ENCODE measurements at regions not wholly inside any gene's neighbourhood (a gene's known extent, or its start where the extent isn't known, plus 50 kb on each side); places are given as distances from the start of the nearest gene placed in this dataset.
"Not testable (repeated sequence)": the region's sequence is repeated elsewhere in the genome, so short reads cannot be mapped to it uniquely, and the experiment has no call there.

DNA sequence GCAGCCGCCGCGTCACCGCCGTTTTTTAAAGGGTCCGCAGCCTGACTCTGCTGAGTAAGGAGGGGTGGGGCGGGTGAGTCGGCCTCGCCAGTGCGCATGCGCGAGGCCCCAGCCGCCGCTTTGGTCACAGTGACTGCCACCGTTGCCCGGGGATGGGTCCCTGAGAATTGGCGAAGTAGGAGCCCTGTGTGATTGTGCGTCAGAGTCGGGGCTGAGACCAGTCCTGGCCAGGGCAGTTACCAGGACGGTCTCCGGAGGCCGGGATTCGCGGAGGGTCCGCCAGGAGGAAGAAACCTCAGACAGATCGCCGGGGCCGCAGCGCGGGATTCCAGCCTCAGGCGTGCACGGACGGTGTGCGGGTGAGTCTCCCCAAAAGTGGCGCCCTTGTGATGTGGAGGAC is 1386.9 kb upstream of the PCDH10 start:
- TF ChIP-seq, protein P1, sequence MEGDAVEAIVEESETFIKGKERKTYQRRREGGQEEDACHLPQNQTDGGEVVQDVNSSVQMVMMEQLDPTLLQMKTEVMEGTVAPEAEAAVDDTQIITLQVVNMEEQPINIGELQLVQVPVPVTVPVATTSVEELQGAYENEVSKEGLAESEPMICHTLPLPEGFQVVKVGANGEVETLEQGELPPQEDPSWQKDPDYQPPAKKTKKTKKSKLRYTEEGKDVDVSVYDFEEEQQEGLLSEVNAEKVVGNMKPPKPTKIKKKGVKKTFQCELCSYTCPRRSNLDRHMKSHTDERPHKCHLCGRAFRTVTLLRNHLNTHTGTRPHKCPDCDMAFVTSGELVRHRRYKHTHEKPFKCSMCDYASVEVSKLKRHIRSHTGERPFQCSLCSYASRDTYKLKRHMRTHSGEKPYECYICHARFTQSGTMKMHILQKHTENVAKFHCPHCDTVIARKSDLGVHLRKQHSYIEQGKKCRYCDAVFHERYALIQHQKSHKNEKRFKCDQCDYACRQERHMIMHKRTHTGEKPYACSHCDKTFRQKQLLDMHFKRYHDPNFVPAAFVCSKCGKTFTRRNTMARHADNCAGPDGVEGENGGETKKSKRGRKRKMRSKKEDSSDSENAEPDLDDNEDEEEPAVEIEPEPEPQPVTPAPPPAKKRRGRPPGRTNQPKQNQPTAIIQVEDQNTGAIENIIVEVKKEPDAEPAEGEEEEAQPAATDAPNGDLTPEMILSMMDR (IDR thresholded peaks at IDR 0.05; ENCODE audit: low read depth, low read length): not testable (repeated sequence)
- not testable (repeated sequence) for TF ChIP-seq EZH2phosphoT487 (IDR thresholded peaks at IDR 0.05; ENCODE audit: low read depth)

Data from OCI-LY3 (cell line).